Small intestine (tissue), 7 donors: ENCODE measurements at regions not wholly inside any gene's neighbourhood (a gene's known extent, or its start where the extent isn't known, plus 50 kb on each side); places are given as distances from the start of the nearest gene placed in this dataset.
"Not testable (repeated sequence)": the region's sequence is repeated elsewhere in the genome, so short reads cannot be mapped to it uniquely, and the experiment has no call there.

Source experiments
- DNase-seq, 2 donors: peaks; one replicate each; pipeline versions ENCODE4 v3.0.0 to v3.0.0-alpha.2; 2013
- FAIRE-seq: peaks from 2 replicates; lab custom pipeline; 2012; peaks lifted over from hg19 to GRCh38; lab: Jason Lieb, UNC
- H3K27ac ChIP-seq, 3 donors: one replicate each; pipeline ENCODE4 v1.5.1; 2013; ENCODE audit warnings: low read length in 2 of 3, mild to moderate bottlenecking in 2 of 3, control low read depth in 1 of 3, inconsistent platforms in 1 of 3, low read depth in 1 of 3, moderate library complexity in 1 of 3
- H3K27me3 ChIP-seq, 3 donors: one replicate each; pipeline ENCODE4 v1.6.1; 2013; ENCODE audit warnings: low read length in 3 of 3, inconsistent platforms in 1 of 3; ENCODE audit not compliant: control insufficient read depth in 3 of 3, insufficient read depth in 3 of 3
- H3K36me3 ChIP-seq, 3 donors: one replicate each; pipeline ENCODE4 v1.6.1; 2013; ENCODE audit warnings: low read length in 3 of 3, inconsistent platforms in 1 of 3, low read depth in 1 of 3, mild to moderate bottlenecking in 1 of 3, moderate library complexity in 1 of 3; ENCODE audit not compliant: control insufficient read depth in 3 of 3, insufficient read depth in 2 of 3
- H3K4me1 ChIP-seq, 3 donors: one replicate each; pipeline ENCODE4 v1.6.1; 2013; ENCODE audit warnings: low read length in 2 of 3, inconsistent platforms in 1 of 3, low read depth in 1 of 3, mild to moderate bottlenecking in 1 of 3, moderate library complexity in 1 of 3; ENCODE audit not compliant: control insufficient read depth in 3 of 3, insufficient read depth in 2 of 3
- H3K4me3 ChIP-seq, 3 donors: one replicate each; pipeline ENCODE4 v1.5.1; 2013; ENCODE audit warnings: low read length in 3 of 3, control low read depth in 1 of 3, inconsistent platforms in 1 of 3, low read depth in 1 of 3, mild to moderate bottlenecking in 1 of 3, moderate library complexity in 1 of 3
- H3K9me3 ChIP-seq, 2 donors: one replicate each; pipeline ENCODE4 v1.6.1; 2013; ENCODE audit warnings: low read depth in 1 of 2, low read length in 1 of 2; ENCODE audit not compliant: control insufficient read depth in 2 of 2, insufficient read depth in 1 of 2
- WGBS, 3 donors: extraction: QIAGEN DNeasy Blood & Tissue Kit; methylation state at CpG; one replicate each; pipeline ENCODE4 v1.1.7; 2013; 5-methylcytosine and 5-hydroxymethylcytosine counted together
- donor health status: healthy with polysubstance abuse.
- donor health status: control.
- donor health status: control.
- donor health status: Bipolar disorder and iron deficiency.
- donor health status: healthy.

GRCh38 chr2:117614823-117615534, 199.5 kb upstream of the DDX18 start:
- Histone ChIP-seq H3K36me3 (no peaks in the 10 kb centered on the region), H3K9me3 (no peaks in the 10 kb centered on the region), H3K4me3 (no peak overlapping the region), H3K4me1 (no peaks in the 10 kb centered on the region), H3K27me3 (no peaks in the 10 kb centered on the region), H3K27ac (no peak overlapping the region)
- DNase-seq (no peak), FAIRE-seq (no peak)
- 78 to 88% (median 81%) methylated on average over 1 of the region's 1 CpG for WGBS, 3 donors

DNA sequence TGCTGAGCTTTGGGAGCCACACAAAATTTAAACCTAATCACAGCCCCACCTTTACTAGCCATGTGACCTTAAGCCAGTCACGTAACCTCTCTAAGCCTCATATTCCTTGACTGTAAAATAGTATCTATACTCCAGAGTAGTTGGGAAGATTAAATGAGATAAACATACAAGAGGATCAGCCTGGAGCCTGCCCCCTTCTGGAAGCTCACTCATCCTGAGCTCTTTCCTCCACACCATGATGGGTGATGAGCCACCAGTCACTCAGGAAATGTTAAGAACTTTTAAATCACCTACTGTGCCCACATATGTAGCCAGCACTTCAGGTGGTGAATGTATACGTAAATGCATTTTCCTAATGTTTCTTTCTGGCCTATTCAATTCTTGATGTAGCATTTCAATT, 195.9 kb upstream of the DDX18 start:
- no peaks in the 10 kb centered on the region for H3K36me3 ChIP-seq
- no peaks in the 10 kb centered on the region for H3K4me1 ChIP-seq
- H3K27me3 ChIP-seq, result no peaks in the 10 kb centered on the region
- FAIRE-seq (no peak), DNase-seq (no peak)
- H3K9me3 ChIP-seq, result no peaks in the 10 kb centered on the region
- no peak overlapping the region for H3K4me3 ChIP-seq
- WGBS, 3 donors, result 90 to 91% (median 90%) methylated on average over 2 of the region's 2 CpGs
- no peak overlapping the region for H3K27ac ChIP-seq

DNA sequence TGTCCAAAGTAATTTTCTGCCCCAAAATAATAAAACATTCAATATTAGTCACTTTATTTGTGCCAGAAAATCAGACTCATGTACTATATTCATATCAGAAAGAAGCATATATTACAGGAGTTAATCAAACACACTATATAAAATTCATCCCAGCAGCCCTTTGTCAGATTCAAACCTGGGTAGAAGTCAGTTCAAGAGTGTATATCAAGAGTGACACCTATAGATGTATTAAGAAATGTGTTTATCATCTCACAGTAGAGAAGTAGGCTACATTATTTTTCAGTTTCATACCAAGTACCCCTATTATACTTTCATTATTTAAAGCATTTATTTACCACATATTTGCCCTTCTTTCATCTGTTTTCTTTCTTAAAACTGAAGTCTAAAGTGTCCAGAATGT, 193.2 kb upstream of the DDX18 start:
- H3K9me3 ChIP-seq, result no peaks in the 10 kb centered on the region
- FAIRE-seq, result no peak
- H3K36me3 ChIP-seq, result no peaks in the 10 kb centered on the region
- DNase-seq, result no peak
- H3K4me1 ChIP-seq, result no peaks in the 10 kb centered on the region
- no peaks in the 10 kb centered on the region for H3K27me3 ChIP-seq
- H3K4me3 ChIP-seq, result no peak overlapping the region
- no peak overlapping the region for H3K27ac ChIP-seq

DNA sequence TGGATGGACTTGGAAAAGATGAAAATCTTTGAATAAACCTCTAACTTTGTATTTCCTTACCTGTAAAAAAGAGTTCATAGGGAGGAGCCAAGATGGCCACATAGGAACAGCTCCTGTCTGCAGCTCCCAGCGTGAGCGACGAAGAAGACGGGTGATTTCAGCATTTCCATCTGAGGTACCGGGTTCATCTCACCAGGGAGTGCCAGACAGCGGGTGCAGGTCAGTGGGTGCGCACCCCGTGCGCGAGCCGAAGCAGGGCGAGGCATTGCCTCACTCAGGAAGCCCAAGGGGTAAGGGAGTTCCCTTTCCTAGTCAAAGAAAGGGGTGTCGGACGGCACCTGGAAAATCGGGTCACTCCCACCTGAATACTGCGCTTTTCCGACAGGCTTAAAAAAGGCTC, 191.3 kb upstream of the DDX18 start:
- H3K27me3 ChIP-seq, H3K4me1 ChIP-seq, H3K36me3 ChIP-seq, FAIRE-seq, H3K27ac ChIP-seq, H3K9me3 ChIP-seq, H3K4me3 ChIP-seq, DNase-seq: not testable (repeated sequence)
- WGBS, 3 donors, result 65 to 91% (median 73%) methylated on average over 17 of the region's 17 CpGs

GRCh38 chr2:117631152-117631945, 183.1 kb upstream of the DDX18 start:
- no peaks in the 10 kb centered on the region for H3K36me3 ChIP-seq
- no peaks in the 10 kb centered on the region for H3K9me3 ChIP-seq
- H3K4me1 ChIP-seq, result no peaks in the 10 kb centered on the region
- H3K27ac ChIP-seq, result no peak overlapping the region
- DNase-seq, result no peak
- no peak overlapping the region for H3K4me3 ChIP-seq
- WGBS, 3 donors, result 67 to 75% (median 72%) methylated on average over 5 of the region's 5 CpGs
- FAIRE-seq, result no peak
- no peaks in the 10 kb centered on the region for H3K27me3 ChIP-seq

- WGBS, 3 donors, result 33 to 52% (median 44%) methylated on average over 4 of the region's 4 CpGs
Observed at GRCh38 chr2:117635481-117635880, 179.0 kb upstream of the DDX18 start.

GRCh38 chr2:117639401-117639800, 175.1 kb upstream of the DDX18 start:
- no peak for FAIRE-seq
- WGBS, 3 donors, result 65 to 74% (median 66%) methylated on average over 1 of the region's 1 CpG

More at GRCh38 chr2:117635481-117635880, 179.0 kb upstream of the DDX18 start:
- Histone ChIP-seq H3K4me3 (no peak overlapping the region), H3K4me1 (no peaks in the 10 kb centered on the region), H3K27me3 (no peaks in the 10 kb centered on the region), H3K27ac (no peak overlapping the region), H3K9me3 (peaks cover 0 to 7% of the 10 kb centered on the region in 2 donors), H3K36me3 (no peaks in the 10 kb centered on the region)
- FAIRE-seq (no peak), DNase-seq (no peak)

GRCh38 chr2:117644403-117644802, 170.1 kb upstream of the DDX18 start:
- no peaks in the 10 kb centered on the region for H3K36me3 ChIP-seq
- H3K27ac ChIP-seq, result no peak overlapping the region
- FAIRE-seq, result no peak
- WGBS, 3 donors, result 55 to 71% (median 57%) methylated on average over 3 of the region's 3 CpGs
- no peaks in the 10 kb centered on the region for H3K27me3 ChIP-seq
- H3K4me3 ChIP-seq, result no peak overlapping the region
- DNase-seq, result no peak
- no peaks in the 10 kb centered on the region for H3K9me3 ChIP-seq
- no peaks in the 10 kb centered on the region for H3K4me1 ChIP-seq

More at GRCh38 chr2:117639401-117639800, 175.1 kb upstream of the DDX18 start:
- H3K4me1 ChIP-seq, result no peaks in the 10 kb centered on the region
- H3K27ac ChIP-seq, result no peak overlapping the region
- peaks cover 0 to 7% of the 10 kb centered on the region in 2 donors for H3K9me3 ChIP-seq
- no peak overlapping the region for H3K4me3 ChIP-seq
- no peak for DNase-seq
- no peaks in the 10 kb centered on the region for H3K36me3 ChIP-seq
- no peaks in the 10 kb centered on the region for H3K27me3 ChIP-seq
